HepG2 (cell line): ENCODE measurements at regions not wholly inside any gene's neighbourhood (a gene's known extent, or its start where the extent isn't known, plus 50 kb on each side); places are given as distances from the start of the nearest gene placed in this dataset.

Experiments
- ATAC-seq: fragments of 200-7000 bp; cut with Tn5 transposase; 3 replicates; pipeline ENCODE4 v1.9.1; 2020; ENCODE audit warnings: mild to moderate bottlenecking, moderate library complexity
- BruUV-seq: library from RNA; stranded (reverse); fragments of 400-500 nt; replicated peaks from 2 replicates; lab custom pipeline; 2021; lab: Mats Ljungman, UMichigan
- CTCF ChIA-PET: fragments of 300-600 bp; formaldehyde crosslinking; extraction: SDS; loops from one replicate; lab custom pipeline; 2021; ENCODE audit warnings: low total read pairs, inconsistent platforms, low intra/inter-chr PET ratio; lab: Yijun Ruan, JAX
- POLR2A ChIA-PET: fragments of 350-600 bp; sonication (Branson Sonifier 250); formaldehyde crosslinking; loops from one replicate; lab custom pipeline; 2020; ENCODE audit warnings: antibody characterized with exemption, inconsistent platforms; lab: Yijun Ruan, JAX
- DNase-seq: peaks from one replicate; pipeline ENCODE4 v3.0.0-alpha.2; 2015; ENCODE audit warnings: low spot score
- FAIRE-seq: peaks from 3 replicates; lab custom pipeline; 2011; peaks lifted over from hg19 to GRCh38; lab: Jason Lieb, UNC
- H2AFZ ChIP-seq: one replicate; pipeline ENCODE4 v1.6.1; 2011; ENCODE audit warnings: low read length, inconsistent platforms
- H3K27ac ChIP-seq: fragments of 300-600 bp; 3 replicates; pipeline ENCODE4 v1.8.0; 2011; ENCODE audit warnings: mixed run types, mild to moderate bottlenecking, mixed read lengths, low read length, inconsistent platforms; ENCODE audit not compliant: insufficient read depth; ENCODE audit errors: extremely low read length
- H3K27me3 ChIP-seq, 2 experiments: fragments of 200-600 bp in 1 of 2; 2 replicates in 1 of 2; 3 replicates in 1 of 2; pipeline versions ENCODE4 v1.6.0 to v1.8.0; 2011; ENCODE audit warnings: low read length in 2 of 2, mild to moderate bottlenecking in 2 of 2, moderate library complexity in 2 of 2, inconsistent platforms in 1 of 2; ENCODE audit not compliant: insufficient read depth in 2 of 2, control insufficient read depth in 1 of 2
- H3K36me3 ChIP-seq, 2 experiments: fragments of 200-600 bp in 1 of 2; replicated peaks in 1 of 2; 2 replicates in 1 of 2; 3 replicates in 1 of 2; pipeline versions ENCODE4 v1.5.1 to v1.8.0; 2011; ENCODE audit warnings: low read length in 2 of 2, inconsistent platforms in 1 of 2; ENCODE audit not compliant: insufficient read depth in 2 of 2, control insufficient read depth in 1 of 2
- H3K4me1 ChIP-seq: 2 replicates; pipeline ENCODE4 v1.5.1; 2012; ENCODE audit warnings: low read length, inconsistent platforms; ENCODE audit not compliant: insufficient read depth
- H3K4me2 ChIP-seq: 2 replicates; pipeline ENCODE4 v1.6.0; 2011; ENCODE audit warnings: low read depth, low read length, inconsistent platforms
- H3K4me3 ChIP-seq, 3 experiments: fragments of 200-600 bp in 1 of 3; sonication (generic), shearing (Covaris generic) in 1 of 3; replicated peaks in 1 of 3; 2 replicates each; pipeline ENCODE4 v1.5.1; 2011 to 2016; ENCODE audit warnings: low read length in 3 of 3, inconsistent platforms in 2 of 3, low read depth in 2 of 3, mild to moderate bottlenecking in 2 of 3, control low read depth in 1 of 3, mixed read lengths in 1 of 3; ENCODE audit not compliant: insufficient read depth in 1 of 3
- H3K79me2 ChIP-seq: one replicate; pipeline ENCODE4 v1.6.1; 2011; ENCODE audit warnings: low read length, inconsistent platforms; ENCODE audit not compliant: insufficient read depth
- H3K9ac ChIP-seq: 2 replicates; pipeline ENCODE4 v1.6.0; 2011; ENCODE audit warnings: mild to moderate bottlenecking, low read depth, low read length, inconsistent platforms; ENCODE audit not compliant: insufficient read depth
- H3K9me3 ChIP-seq: 2 replicates; pipeline ENCODE4 v1.5.1; 2012; ENCODE audit warnings: mild to moderate bottlenecking, low read length
- H4K20me1 ChIP-seq: 2 replicates; pipeline ENCODE4 v1.6.0; 2011; ENCODE audit warnings: inconsistent platforms, mild to moderate bottlenecking, low read length, moderate library complexity; ENCODE audit not compliant: insufficient read depth
- ATF7-NPFF ChIP-seq: sonication (generic); formaldehyde crosslinking; IDR thresholded peaks from 2 replicates; pipeline ENCODE4 v1.8.1; 2023; ENCODE audit warnings: mild to moderate bottlenecking, low read depth, missing genetic modification reagents, moderate library complexity
- CEBPB ChIP-seq: IDR thresholded peaks from 2 replicates; pipeline ENCODE4 v1.6.1; 2011; ENCODE audit warnings: low read depth, low read length, improper control_type of control experiment, borderline replicate concordance
- EHMT2 ChIP-seq: fragments of 200-600 bp; sonication (generic); IDR thresholded peaks from 2 replicates; pipeline ENCODE4 v1.7.0; 2017; ENCODE audit warnings: antibody characterized with exemption, low read depth, low read length, borderline replicate concordance
- ELF4 ChIP-seq: sonication (generic); formaldehyde crosslinking; IDR thresholded peaks from 2 replicates; pipeline ENCODE4 v1.5.0; 2020; ENCODE audit warnings: missing genetic modification reagents, mild to moderate bottlenecking, moderate library complexity, borderline replicate concordance
- RXRB ChIP-seq: IDR thresholded peaks from 2 replicates; pipeline ENCODE4 v1.6.1; 2016; ENCODE audit warnings: borderline replicate concordance, missing genetic modification reagents, missing compliant biosample characterization
- ZFP62 ChIP-seq: sonication (generic); formaldehyde crosslinking; IDR thresholded peaks from 2 replicates; pipeline ENCODE4 v1.4.0; 2020; ENCODE audit warnings: missing genetic modification reagents
- ZNF253 ChIP-seq: sonication (generic); formaldehyde crosslinking; IDR thresholded peaks from 2 replicates; pipeline ENCODE4 v1.8.0; 2022; ENCODE audit warnings: mild to moderate bottlenecking, missing genetic modification reagents, borderline replicate concordance
- ZNF619 ChIP-seq: sonication (generic); formaldehyde crosslinking; IDR thresholded peaks from 2 replicates; pipeline ENCODE4 v1.4.0; 2020; ENCODE audit warnings: mild to moderate bottlenecking, missing genetic modification reagents
- WGBS: methylation state at CpG from one replicate; pipeline ENCODE4 v1.1.6; 2017; ENCODE audit warnings: low lambda C conversion rate; 5-methylcytosine and 5-hydroxymethylcytosine counted together
- in situ Hi-C: cut with HindIII; loops from 2 replicates; pipeline ENCODE4 v1.10.0; 2017; ENCODE audit warnings: low pct_unique_long_range_greater_than_20kb; ENCODE audit not compliant: extremely low pct_ligation_motif_present
- intact Hi-C: fragments of 100-400 bp; cut with micrococcal nuclease; formaldehyde crosslinking; loops from one replicate; pipeline ENCODE4 v1.10.0; 2022; ENCODE audit not compliant: unreplicated experiment
- TF ChIP-seq, protein P1 (sequence below): sonication (generic); formaldehyde crosslinking; IDR thresholded peaks from 2 replicates; pipeline ENCODE4 v1.4.0; 2020; ENCODE audit warnings: missing genetic modification reagents

DNA sequence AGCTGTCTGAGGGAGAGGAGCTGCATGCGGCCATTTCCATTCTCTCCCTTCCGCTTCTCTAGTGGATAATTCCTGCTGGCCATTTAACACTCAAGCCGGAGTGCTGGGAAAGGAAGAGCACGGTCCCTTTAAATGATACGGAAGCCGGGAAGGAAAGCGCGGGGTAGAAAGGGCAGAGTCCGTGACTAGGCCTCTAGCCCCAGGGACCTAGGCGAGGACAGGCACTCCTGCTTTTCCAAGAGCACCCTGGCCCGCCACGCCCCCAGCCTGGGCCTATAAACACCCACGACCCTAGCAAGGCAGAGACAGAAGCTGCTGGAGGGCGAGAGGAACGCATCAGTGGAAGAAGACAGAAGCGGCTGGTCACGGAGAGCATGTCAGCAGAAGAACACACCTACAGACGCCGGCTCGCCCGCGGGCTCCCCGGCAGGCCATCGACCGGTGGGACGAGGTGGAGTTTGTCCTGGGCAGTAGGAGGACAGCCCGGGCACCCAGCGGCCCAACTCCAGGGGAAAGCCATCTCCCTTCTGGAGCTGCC lies 1206.6 kb upstream of the TMEM132C start:
- H3K9me3 ChIP-seq = no peaks in the 10 kb centered on the region; the same call in 1 of the 2 replicates
- H3K4me1 ChIP-seq = no peaks in the 10 kb centered on the region
- in situ Hi-C loops (no loop called here), intact Hi-C loops (no loop called here)
- no peak for DNase-seq
- TF ChIP-seq ZNF253 (CRISPR knock-in tag) (no peak), ZNF619 (CRISPR knock-in tag) (no peak), RXRB (CRISPR knock-in tag) (no peak), EHMT2 (no peak), CEBPB (no peak), ZFP62 (no peak), ATF7-NPFF (CRISPR knock-in tag) (no peak), ELF4 (no peak)
- TF ChIP-seq, protein P1, sequence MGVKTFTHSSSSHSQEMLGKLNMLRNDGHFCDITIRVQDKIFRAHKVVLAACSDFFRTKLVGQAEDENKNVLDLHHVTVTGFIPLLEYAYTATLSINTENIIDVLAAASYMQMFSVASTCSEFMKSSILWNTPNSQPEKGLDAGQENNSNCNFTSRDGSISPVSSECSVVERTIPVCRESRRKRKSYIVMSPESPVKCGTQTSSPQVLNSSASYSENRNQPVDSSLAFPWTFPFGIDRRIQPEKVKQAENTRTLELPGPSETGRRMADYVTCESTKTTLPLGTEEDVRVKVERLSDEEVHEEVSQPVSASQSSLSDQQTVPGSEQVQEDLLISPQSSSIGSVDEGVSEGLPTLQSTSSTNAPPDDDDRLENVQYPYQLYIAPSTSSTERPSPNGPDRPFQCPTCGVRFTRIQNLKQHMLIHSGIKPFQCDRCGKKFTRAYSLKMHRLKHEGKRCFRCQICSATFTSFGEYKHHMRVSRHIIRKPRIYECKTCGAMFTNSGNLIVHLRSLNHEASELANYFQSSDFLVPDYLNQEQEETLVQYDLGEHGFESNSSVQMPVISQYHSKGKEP = no peak
- H3K9ac ChIP-seq = no peak overlapping the region
- H3K27me3 ChIP-seq = no peaks in the 10 kb centered on the region
- 50% methylated on average over 19 of the region's 28 CpGs for WGBS
- no peak for FAIRE-seq
- no peaks in the 10 kb centered on the region for H3K79me2 ChIP-seq
- H2AFZ ChIP-seq = no peak overlapping the region
- no peak for ATAC-seq
- H3K36me3 ChIP-seq = no peaks in the 10 kb centered on the region
- ChIA-PET CTCF (no interaction called here), POLR2A (no interaction called here)
- no peak overlapping the region for H3K4me2 ChIP-seq
- no peak overlapping the region for H3K27ac ChIP-seq
- H4K20me1 ChIP-seq = no peaks in the 10 kb centered on the region
- no TSS peak for BruUV-seq
- H3K4me3 ChIP-seq = no peak overlapping the region
